ENCODE measurements at regions not wholly inside any gene's neighbourhood (a gene's known extent, or its start where the extent isn't known, plus 50 kb on each side); places are given as distances from the start of the nearest gene placed in this dataset.

DNA sequence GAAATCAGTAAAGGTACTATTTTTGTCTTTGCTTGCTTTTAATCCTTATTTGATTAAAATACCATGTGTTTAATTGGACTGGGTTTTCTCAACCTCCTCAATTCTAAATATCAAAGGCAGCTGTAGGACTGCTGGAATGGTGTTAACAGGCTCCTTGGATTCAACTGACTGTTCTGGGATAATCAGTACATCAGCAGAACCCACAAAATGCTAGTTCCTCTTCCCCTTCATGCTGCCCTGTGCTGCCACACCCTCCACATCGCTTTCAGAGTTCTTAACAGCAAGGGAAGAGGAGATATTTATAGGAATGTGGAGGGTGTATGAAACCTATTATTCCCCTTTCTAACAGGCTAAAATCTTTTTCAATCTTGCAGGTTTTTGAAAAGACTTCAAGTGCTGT is 82.4 kb downstream of the KCTD12 start:
- Histone ChIP-seq H3K4me3 (ENCODE audit: low read depth in 1 of 3, low read length in 3 of 3) (no peak overlapping the region), H3K9ac (ENCODE audit: low read depth in 1 of 2, low read length in 2 of 2) (no peak overlapping the region), H3K36me3 (ENCODE audit: control insufficient read depth in 4 of 4, insufficient read depth in 3 of 4, low read depth in 1 of 4, low read length in 3 of 4) (no peaks in the 10 kb centered on the region), H3K9me3 (ENCODE audit: control insufficient read depth in 4 of 4, low read length in 3 of 4) (peaks cover 0 to 3% (median 1%) of the 10 kb centered on the region in 4 donors), H3K27me3 (ENCODE audit: control insufficient read depth in 4 of 4, insufficient read depth in 4 of 4, low read length in 3 of 4) (no peaks in the 10 kb centered on the region), H3K27ac (ENCODE audit: low read depth in 1 of 2, low read length in 2 of 2) (no peak overlapping the region), H3K4me1 (ENCODE audit: control insufficient read depth in 4 of 4, insufficient read depth in 4 of 4, low read length in 3 of 4) (no peaks in the 10 kb centered on the region)
- 63% methylated on average over 1 of the region's 1 CpG for whole genome bisulfite sequencing
- no peak for DNase-seq (ENCODE audit: low spot score)
- TF ChIP-seq EGR1 (IDR thresholded peaks at IDR 0.05; ENCODE audit: low read depth in 2 of 2) (no peak), TAF1 (conservative IDR thresholded peaks at IDR 0.05) (no peak), HNF4A (conservative IDR thresholded peaks at IDR 0.05) (no peak), GABPA (IDR thresholded peaks at IDR 0.05 in 1 of 2, conservative IDR thresholded peaks at IDR 0.05 in 1 of 2) (no peak), RAD21 (IDR thresholded peaks at IDR 0.05) (no peak), RXRA (IDR thresholded peaks at IDR 0.05) (no peak), FOXA1 (IDR thresholded peaks at IDR 0.05) (no peak), NR2F2 (IDR thresholded peaks at IDR 0.05) (no peak), HNF4G (IDR thresholded peaks at IDR 0.05) (no peak), JUND (IDR thresholded peaks at IDR 0.05) (no peak), FOXA2 (IDR thresholded peaks at IDR 0.05) (no peak), YY1 (IDR thresholded peaks at IDR 0.05) (no peak), REST (IDR thresholded peaks at IDR 0.05) (no peak), SP1 (IDR thresholded peaks at IDR 0.05) (no peak)
- TF ChIP-seq, protein P1, sequence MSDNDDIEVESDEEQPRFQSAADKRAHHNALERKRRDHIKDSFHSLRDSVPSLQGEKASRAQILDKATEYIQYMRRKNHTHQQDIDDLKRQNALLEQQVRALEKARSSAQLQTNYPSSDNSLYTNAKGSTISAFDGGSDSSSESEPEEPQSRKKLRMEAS (IDR thresholded peaks at IDR 0.05), result no peak
- TF ChIP-seq, protein P2, sequence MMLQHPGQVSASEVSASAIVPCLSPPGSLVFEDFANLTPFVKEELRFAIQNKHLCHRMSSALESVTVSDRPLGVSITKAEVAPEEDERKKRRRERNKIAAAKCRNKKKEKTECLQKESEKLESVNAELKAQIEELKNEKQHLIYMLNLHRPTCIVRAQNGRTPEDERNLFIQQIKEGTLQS (IDR thresholded peaks at IDR 0.05), result no peak
- TF ChIP-seq, protein P3, sequence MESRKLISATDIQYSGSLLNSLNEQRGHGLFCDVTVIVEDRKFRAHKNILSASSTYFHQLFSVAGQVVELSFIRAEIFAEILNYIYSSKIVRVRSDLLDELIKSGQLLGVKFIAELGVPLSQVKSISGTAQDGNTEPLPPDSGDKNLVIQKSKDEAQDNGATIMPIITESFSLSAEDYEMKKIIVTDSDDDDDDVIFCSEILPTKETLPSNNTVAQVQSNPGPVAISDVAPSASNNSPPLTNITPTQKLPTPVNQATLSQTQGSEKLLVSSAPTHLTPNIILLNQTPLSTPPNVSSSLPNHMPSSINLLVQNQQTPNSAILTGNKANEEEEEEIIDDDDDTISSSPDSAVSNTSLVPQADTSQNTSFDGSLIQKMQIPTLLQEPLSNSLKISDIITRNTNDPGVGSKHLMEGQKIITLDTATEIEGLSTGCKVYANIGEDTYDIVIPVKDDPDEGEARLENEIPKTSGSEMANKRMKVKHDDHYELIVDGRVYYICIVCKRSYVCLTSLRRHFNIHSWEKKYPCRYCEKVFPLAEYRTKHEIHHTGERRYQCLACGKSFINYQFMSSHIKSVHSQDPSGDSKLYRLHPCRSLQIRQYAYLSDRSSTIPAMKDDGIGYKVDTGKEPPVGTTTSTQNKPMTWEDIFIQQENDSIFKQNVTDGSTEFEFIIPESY (IDR thresholded peaks at IDR 0.05), result no peak

DNA sequence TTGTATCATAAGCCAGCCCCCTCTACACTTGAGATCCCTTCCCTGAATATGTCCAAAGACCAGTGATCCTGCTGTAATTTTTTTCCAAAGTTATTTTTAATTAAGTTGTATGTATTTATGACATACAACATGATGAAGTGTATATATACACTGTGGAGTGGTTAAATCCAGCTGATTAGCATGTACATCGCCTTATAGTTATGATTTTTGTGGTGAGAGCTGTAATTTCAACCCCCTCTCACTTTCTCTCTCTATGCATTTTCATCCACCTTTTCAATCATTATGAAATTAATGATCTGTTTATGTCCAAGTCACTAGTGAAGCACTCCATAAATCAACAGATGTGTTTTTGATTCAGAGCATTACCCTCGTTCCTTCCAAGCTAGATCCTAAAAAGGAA is 85.3 kb downstream of the KCTD12 start:
- DNase-seq (ENCODE audit: low spot score), result no peak
- no peaks in the 10 kb centered on the region for H3K36me3 ChIP-seq (ENCODE audit: control insufficient read depth in 4 of 4, insufficient read depth in 3 of 4, low read depth in 1 of 4, low read length in 3 of 4)
- WGBS, result 64% methylated on average over 2 of the region's 2 CpGs
- no peaks in the 10 kb centered on the region for H3K9me3 ChIP-seq (ENCODE audit: control insufficient read depth in 4 of 4, low read length in 3 of 4)
- TF ChIP-seq FOXA2 (IDR thresholded peaks at IDR 0.05) (no peak), SP1 (IDR thresholded peaks at IDR 0.05) (no peak), GABPA (IDR thresholded peaks at IDR 0.05 in 1 of 2, conservative IDR thresholded peaks at IDR 0.05 in 1 of 2) (no peak), EGR1 (IDR thresholded peaks at IDR 0.05; ENCODE audit: low read depth in 2 of 2) (no peak), TAF1 (conservative IDR thresholded peaks at IDR 0.05) (no peak)
- no peak overlapping the region for H3K4me3 ChIP-seq (ENCODE audit: low read depth in 1 of 3, low read length in 3 of 3)
- H3K27me3 ChIP-seq (ENCODE audit: control insufficient read depth in 4 of 4, insufficient read depth in 4 of 4, low read length in 3 of 4), result no peaks in the 10 kb centered on the region
- no peak overlapping the region for H3K9ac ChIP-seq (ENCODE audit: low read depth in 1 of 2, low read length in 2 of 2)
- H3K27ac ChIP-seq (ENCODE audit: low read depth in 1 of 2, low read length in 2 of 2), result no peak overlapping the region
- H3K4me1 ChIP-seq (ENCODE audit: control insufficient read depth in 4 of 4, insufficient read depth in 4 of 4, low read length in 3 of 4), result no peaks in the 10 kb centered on the region

Data from liver (tissue), 7 donors.